Cardiac muscle cell (in vitro differentiated cells and primary cell): ENCODE measurements at regions not wholly inside any gene's neighbourhood (a gene's known extent, or its start where the extent isn't known, plus 50 kb on each side); places are given as distances from the start of the nearest gene placed in this dataset.

ENCODE experiments used
- DNase-seq, 2 donors: peaks; one replicate each; pipeline versions ENCODE4 v3.0.0 to v3.0.0-alpha.2; 2010 to 2017; ENCODE audit warnings: low read depth in 1 of 2, low spot score in 1 of 2
- H3K27ac ChIP-seq: fragments of 200-600 bp; sonication (generic); 2 replicates; pipeline ENCODE4 v1.5.1; 2016
- H3K27me3 ChIP-seq: fragments of 200-600 bp; sonication (generic); 2 replicates; pipeline ENCODE4 v1.6.0; 2016; ENCODE audit warnings: control low read depth
- H3K36me3 ChIP-seq: fragments of 200-600 bp; sonication (generic); 2 replicates; pipeline ENCODE4 v1.5.1; 2016; ENCODE audit warnings: control low read depth
- H3K4me1 ChIP-seq: fragments of 200-600 bp; sonication (generic); 2 replicates; pipeline ENCODE4 v1.8.1; 2017; ENCODE audit warnings: low read depth, mild to moderate bottlenecking, mixed run types
- H3K4me3 ChIP-seq: fragments of 200-600 bp; sonication (generic); 2 replicates; pipeline ENCODE4 v1.5.1; 2016; ENCODE audit warnings: mild to moderate bottlenecking
- H3K9me3 ChIP-seq: fragments of 200-600 bp; sonication (generic); 2 replicates; pipeline ENCODE4 v1.5.1; 2017; ENCODE audit warnings: low read depth, mild to moderate bottlenecking, control low read depth
- TF ChIP-seq, protein P1 (sequence below): IDR thresholded peaks from 2 replicates; pipeline ENCODE4 v1.5.1; 2012; ENCODE audit warnings: low read depth, mild to moderate bottlenecking, low read length

GRCh38 chr7:47008461-47008860 lies 573.5 kb downstream of the TNS3 start:
- Histone ChIP-seq H3K27me3 (no peaks in the 10 kb centered on the region), H3K4me1 (no peaks in the 10 kb centered on the region), H3K36me3 (no peaks in the 10 kb centered on the region), H3K27ac (no peak overlapping the region), H3K9me3 (no peaks in the 10 kb centered on the region), H3K4me3 (no peak overlapping the region)
- TF ChIP-seq, protein P1, sequence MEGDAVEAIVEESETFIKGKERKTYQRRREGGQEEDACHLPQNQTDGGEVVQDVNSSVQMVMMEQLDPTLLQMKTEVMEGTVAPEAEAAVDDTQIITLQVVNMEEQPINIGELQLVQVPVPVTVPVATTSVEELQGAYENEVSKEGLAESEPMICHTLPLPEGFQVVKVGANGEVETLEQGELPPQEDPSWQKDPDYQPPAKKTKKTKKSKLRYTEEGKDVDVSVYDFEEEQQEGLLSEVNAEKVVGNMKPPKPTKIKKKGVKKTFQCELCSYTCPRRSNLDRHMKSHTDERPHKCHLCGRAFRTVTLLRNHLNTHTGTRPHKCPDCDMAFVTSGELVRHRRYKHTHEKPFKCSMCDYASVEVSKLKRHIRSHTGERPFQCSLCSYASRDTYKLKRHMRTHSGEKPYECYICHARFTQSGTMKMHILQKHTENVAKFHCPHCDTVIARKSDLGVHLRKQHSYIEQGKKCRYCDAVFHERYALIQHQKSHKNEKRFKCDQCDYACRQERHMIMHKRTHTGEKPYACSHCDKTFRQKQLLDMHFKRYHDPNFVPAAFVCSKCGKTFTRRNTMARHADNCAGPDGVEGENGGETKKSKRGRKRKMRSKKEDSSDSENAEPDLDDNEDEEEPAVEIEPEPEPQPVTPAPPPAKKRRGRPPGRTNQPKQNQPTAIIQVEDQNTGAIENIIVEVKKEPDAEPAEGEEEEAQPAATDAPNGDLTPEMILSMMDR = no peak
- no peak for DNase-seq

DNA sequence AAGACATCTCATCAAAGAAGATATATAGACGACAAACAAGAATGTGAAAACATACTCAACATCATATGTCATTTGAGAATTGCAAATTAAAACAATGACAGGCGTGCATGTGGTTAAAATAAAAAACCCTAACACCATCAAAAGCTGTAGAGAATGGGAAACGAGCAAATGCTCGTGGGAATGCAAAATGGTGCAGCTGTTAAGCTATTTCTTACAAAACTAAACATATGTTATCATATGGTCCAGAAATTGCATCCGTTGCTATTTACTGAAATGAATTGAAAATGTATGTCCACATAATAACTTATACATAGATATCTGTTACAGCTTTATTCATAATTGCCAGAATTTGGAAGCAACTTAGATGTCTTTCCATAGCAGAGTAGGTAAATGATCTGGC lies 574.4 kb downstream of the TNS3 start:
- no peaks in the 10 kb centered on the region for H3K27me3 ChIP-seq
- TF ChIP-seq, protein P1 = no peak
- no peaks in the 10 kb centered on the region for H3K9me3 ChIP-seq
- no peak overlapping the region for H3K4me3 ChIP-seq
- H3K27ac ChIP-seq = no peak overlapping the region
- H3K4me1 ChIP-seq = no peaks in the 10 kb centered on the region
- no peak for DNase-seq
- H3K36me3 ChIP-seq = no peaks in the 10 kb centered on the region

DNA sequence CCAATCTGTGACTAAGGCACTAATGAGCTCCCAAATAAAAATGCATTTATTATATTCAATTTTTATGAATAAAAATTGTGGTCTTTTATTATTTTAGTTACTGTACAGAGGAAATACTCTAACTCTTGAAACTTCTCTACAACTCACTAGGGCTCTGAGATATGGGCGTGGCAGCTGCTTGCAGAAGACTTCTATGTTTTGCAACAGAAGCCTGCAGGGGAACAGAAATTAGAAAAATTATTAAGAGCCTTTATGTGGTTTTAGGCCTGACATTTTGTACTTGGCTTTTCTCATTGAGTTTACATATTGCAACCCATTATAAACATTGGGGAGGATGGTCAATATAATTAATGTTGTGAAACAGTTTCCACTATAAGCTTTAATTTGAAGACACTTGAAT lies 581.4 kb downstream of the TNS3 start:
- H3K9me3 ChIP-seq = no peaks in the 10 kb centered on the region
- TF ChIP-seq, protein P1 = no peak
- DNase-seq = no peak

DNA sequence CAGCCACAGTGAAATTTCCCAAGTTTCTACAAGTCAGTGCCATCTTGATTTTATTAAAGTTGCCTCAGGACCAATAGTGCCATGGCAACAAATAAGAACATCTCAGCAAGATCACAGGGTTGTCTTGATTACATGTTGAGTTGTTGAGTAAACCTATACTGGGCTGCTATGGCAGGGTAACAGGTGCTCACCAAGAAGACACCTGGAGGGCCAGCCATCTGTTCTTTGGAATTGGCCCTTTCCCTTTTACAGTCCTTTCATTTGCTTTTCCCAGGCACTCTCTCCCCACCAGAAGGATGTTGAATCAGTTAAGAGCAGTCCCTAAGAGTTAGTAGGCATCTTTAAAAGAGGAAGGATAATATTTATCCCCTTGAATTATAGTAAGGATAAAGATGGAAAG lies 582.0 kb downstream of the TNS3 start:
- Histone ChIP-seq H3K9me3 (no peaks in the 10 kb centered on the region), H3K27ac (no peak overlapping the region), H3K4me1 (no peaks in the 10 kb centered on the region), H3K27me3 (no peaks in the 10 kb centered on the region), H3K4me3 (no peak overlapping the region), H3K36me3 (no peaks in the 10 kb centered on the region)
- TF ChIP-seq, protein P1 = no peak
- DNase-seq = no peak

More for the DNA sequence above, 581.4 kb downstream of the TNS3 start:
- no peak overlapping the region for H3K4me3 ChIP-seq
- H3K4me1 ChIP-seq = no peaks in the 10 kb centered on the region
- no peak overlapping the region for H3K27ac ChIP-seq
- no peaks in the 10 kb centered on the region for H3K36me3 ChIP-seq
- no peaks in the 10 kb centered on the region for H3K27me3 ChIP-seq

DNA sequence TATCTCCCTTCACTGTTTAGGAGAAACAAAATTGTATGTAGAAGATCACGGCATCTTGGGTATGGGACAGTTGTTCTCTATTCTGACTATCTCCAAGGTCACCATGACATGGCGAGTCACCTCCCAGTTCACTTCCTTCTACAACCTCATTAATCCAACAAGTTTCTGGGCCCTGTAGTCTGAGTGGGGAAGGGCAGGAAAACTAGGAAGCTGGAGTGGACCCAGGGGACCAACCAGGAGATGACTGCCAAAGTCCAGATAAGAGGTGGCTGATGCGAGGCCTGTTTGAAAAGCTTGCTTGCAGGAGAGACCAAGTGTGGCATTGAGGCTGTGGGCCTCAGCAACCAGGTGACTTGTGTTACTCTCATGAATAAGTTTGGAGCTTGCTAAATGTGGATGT lies 584.9 kb downstream of the TNS3 start:
- no peaks in the 10 kb centered on the region for H3K9me3 ChIP-seq
- TF ChIP-seq, protein P1 = no peak
- no peak overlapping the region for H3K27ac ChIP-seq
- peaks cover 3% of the 10 kb centered on the region for H3K4me1 ChIP-seq
- no peaks in the 10 kb centered on the region for H3K36me3 ChIP-seq
- H3K4me3 ChIP-seq = no peak overlapping the region
- DNase-seq = peak in 1 of 2 donors; percentile 10
- H3K27me3 ChIP-seq = no peaks in the 10 kb centered on the region

DNA sequence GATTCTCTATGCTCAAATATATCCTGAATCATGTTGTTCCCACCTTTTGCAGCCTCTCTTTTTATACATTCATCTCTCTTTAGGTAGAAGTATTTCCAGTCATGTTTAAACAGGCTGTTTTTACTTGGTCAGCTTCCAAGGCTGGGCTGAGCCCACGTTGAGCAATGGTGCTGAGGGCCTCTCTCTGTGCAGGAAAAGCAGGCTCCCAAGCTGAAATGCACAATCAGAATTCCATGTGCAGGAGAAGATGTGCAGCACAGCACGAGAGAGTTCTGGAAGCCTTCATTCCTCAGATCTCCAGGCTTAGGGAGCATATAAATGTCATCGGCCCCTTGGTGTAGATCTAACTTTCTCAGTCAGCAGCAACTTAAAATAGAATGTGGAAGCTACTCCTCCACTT lies 588.5 kb downstream of the TNS3 start:
- Histone ChIP-seq H3K27me3 (no peaks in the 10 kb centered on the region), H3K4me1 (peaks cover 3% of the 10 kb centered on the region), H3K36me3 (no peaks in the 10 kb centered on the region), H3K4me3 (no peak overlapping the region), H3K9me3 (no peaks in the 10 kb centered on the region), H3K27ac (no peak overlapping the region)
- DNase-seq = peak; percentile 2 to 69
- TF ChIP-seq, protein P1 = no peak
